SH-SY5Y (cell line): ENCODE measurements at regions not wholly inside any gene's neighbourhood (a gene's known extent, or its start where the extent isn't known, plus 50 kb on each side); places are given as distances from the start of the nearest gene placed in this dataset.

Source experiments
- GATA2 ChIP-seq: IDR thresholded peaks from 2 replicates; pipeline ENCODE4 v1.6.1; 2011; ENCODE audit warnings: mild to moderate bottlenecking, low read depth, low read length
- GATA3 ChIP-seq: IDR thresholded peaks from 2 replicates; pipeline ENCODE4 v1.6.1; 2011; ENCODE audit warnings: low read depth, mild to moderate bottlenecking, low read length, moderate library complexity

- no peak for TF ChIP-seq GATA3
- TF ChIP-seq GATA2 = no peak
Measured at GRCh38 chr5:39579750-39580149, 155.0 kb upstream of the DAB2 start.
